ENCODE measurements at regions not wholly inside any gene's neighbourhood (a gene's known extent, or its start where the extent isn't known, plus 50 kb on each side); places are given as distances from the start of the nearest gene placed in this dataset.

- TF ChIP-seq ZNF274 (IDR thresholded peaks at IDR 0.05; ENCODE audit: low read depth, low read length) (no peak), YY1 (IDR thresholded peaks at IDR 0.05; ENCODE audit: insufficient read depth, insufficient read length) (no peak)
Observed at GRCh38 chr16:11416228-11417001, 71.2 kb downstream of the RMI2 start.
